ENCODE measurements at regions not wholly inside any gene's neighbourhood (a gene's known extent, or its start where the extent isn't known, plus 50 kb on each side); places are given as distances from the start of the nearest gene placed in this dataset.
A peak's percentile ranks its signal among the peaks of the same experiment; 100 is the strongest.

DNA sequence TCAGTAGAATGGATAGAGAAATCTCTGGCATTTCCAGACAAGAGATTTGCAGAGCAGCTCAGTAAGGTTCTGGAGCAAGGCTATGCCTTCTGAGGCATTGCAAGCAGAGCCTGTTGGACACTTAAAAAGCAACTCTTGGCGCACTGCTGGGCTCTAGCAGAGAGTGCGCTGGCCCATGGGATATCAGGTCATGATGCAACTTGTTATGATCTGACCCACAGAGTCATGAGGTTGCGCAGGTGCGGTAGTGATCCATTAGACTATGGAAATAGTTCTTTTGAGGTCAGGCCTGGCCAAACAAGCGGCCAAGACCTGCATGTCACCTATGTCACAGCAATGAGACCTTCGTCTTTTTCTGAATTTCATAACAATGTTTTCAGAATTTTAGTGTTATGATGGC, 168.6 kb downstream of the TMTC3 start:
- no peak for DNase-seq (ENCODE audit: low read depth)

DNA sequence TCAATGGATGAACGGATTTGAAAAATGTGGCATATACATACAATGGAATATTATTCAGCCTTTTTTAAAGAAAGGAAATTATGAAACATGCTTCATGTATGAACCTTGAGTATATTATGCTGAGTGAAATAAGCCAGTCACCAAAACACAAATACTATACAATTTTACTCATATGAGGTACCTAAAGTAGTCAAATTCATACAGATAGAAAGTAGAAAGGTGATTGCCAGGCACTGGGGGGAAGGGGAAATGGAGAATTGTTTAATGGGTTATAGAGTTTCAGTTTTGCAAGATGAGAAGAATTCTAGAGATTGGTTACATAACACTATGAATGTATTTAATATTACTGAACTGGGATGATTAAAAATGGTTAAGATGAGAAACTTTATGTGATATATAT, 171.4 kb downstream of the TMTC3 start:
- no peak for DNase-seq (ENCODE audit: low read depth)

DNA sequence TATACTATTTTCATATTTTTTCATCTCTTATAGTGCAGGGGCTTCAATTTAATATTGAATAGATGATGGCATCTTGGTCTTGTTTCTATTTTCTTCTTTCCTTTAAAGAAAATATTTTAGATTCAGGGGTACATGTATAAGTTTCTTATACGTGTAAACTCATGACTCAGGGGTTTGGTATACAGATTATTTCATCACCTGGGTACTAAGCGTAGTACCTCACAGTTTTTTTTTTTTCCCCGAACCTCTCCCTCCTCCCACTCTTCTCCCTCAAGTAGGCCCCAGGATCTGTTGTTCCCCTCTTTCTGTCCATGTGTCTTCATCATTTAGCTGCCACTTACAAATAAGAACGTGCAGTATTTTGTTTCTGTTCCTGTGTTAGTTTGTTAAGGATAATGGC, 172.6 kb downstream of the TMTC3 start:
- no peak for DNase-seq (ENCODE audit: low read depth)

DNA sequence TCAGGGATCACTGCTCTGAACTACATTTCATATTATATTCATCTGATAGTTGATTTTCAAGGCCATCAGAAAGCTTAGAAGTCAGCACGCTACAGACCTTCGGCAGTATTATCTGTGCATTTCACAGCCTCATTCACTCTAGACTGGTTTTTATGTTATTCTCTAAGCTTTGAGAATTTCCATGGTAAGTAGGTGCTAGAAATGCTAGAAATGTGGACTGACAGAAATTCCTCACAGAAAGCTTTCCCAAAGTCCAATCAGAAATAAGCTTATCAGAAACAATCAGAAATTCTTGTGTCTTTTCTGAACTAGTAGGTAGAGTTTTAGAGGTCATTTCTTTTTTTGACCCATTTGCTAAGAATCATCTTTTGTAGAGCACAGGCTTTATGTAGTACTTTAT, 176.6 kb downstream of the TMTC3 start:
- DNase-seq (ENCODE audit: low read depth), result no peak

DNA sequence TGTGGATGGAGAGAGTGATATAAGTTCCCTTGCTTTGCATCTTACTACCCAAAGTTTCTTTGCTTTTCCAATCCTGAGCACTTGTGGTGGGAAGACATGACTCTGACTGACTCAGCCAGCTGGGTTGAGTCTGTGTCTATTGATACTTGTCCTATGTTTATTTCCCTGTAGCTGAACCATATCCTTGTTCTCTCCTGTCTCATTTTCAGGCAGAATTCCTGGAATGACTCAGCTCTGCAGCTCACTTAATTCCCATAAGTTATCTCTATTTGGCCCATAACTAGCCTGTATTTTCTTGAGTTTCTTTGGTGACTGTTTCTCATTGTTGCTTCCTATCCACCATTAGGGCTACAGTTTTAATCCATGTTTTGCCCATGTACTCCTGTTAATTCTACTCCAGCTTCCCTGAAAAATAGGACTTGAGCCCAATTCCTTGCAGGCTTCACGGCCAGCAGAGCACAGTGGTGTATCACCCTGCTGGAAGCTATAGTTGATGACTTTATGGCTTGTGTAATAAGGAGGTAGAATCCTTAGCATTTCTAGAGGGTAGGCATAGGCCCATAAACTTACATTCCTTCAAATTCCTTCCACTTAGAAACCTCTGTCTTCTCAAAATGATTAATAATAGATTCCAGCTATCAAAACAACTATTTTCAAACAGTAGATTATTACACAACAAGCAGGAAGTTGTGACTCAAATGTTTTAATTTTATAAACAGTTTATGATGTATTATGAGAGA, 183.1 kb downstream of the TMTC3 start:
- DNase-seq (ENCODE audit: low read depth), result peak; percentile 84

DNA sequence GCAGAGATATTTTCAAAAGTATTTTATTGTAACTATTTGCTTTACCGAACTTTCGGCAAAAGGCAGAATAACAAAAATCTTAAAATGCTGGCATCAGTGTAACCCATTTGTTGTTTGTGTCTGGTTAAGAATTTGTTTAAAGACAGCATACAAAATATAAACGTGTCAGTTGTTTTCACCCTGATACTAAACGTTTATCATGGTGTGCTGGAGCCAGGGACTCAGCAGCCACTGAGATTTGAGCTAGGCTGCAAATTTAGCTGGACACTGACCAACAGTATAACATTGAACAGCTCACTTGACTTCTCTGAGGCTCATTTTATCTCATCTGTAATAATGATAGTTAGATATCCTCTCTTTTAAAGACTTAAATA, 183.7 kb downstream of the TMTC3 start:
- DNase-seq (ENCODE audit: low read depth), result no peak

DNA sequence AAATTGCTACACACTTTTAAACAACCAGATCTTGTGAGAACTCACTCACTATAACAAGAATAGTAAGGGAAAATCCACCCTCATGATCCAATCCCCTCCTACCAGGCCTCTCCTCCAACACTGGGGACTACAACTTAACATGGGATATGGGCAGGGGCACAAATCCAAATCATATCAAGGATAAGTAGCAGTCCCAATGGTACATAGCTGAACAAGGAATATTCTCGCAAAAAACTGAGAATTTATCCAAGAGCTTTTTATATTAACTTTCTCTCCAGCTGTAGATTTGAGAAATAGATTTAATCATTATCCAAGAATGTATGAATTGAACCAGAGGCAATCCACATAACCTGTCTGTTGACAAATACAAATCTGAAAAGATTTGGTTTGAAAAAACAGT, 185.2 kb downstream of the TMTC3 start:
- no peak for DNase-seq (ENCODE audit: low read depth)

DNA sequence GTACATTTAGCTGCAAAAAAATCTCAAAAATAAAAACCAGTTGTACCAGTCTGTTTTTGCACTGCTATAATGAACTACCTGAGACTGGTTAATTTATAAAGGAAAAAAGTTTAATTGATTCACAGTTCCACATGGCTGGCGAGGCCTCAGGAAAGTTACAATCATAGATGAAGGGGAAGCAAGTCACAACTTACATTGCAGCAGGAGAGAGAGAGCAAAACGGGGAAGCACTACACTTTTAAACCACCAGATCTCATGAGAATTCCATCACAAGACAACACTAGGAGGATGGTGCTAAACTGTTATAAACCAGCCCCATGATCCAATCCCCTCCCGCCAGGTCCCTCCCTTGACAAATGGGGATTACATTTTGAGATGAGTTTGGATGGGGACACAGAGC, 186.0 kb downstream of the TMTC3 start:
- no peak for DNase-seq (ENCODE audit: low read depth)

DNA sequence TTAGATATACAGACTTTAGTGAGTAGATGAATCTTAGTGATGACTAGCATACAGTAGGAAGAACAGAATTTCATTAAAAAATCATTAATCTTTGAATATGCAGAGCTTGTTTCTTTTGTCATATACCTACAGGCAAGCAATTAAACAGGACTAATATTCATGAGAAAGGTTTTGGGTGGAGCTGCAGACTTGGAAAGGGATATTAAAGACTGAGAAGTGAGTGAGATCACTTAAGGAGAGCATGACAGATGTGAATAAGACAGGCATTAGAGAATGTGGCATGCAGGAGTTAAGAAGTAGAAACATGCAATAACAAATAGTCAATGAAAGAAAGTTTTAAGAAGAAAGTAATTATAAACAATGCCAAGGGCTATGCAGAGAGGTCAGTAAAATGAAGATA, 187.7 kb downstream of the TMTC3 start:
- no peak for DNase-seq (ENCODE audit: low read depth)

DNA sequence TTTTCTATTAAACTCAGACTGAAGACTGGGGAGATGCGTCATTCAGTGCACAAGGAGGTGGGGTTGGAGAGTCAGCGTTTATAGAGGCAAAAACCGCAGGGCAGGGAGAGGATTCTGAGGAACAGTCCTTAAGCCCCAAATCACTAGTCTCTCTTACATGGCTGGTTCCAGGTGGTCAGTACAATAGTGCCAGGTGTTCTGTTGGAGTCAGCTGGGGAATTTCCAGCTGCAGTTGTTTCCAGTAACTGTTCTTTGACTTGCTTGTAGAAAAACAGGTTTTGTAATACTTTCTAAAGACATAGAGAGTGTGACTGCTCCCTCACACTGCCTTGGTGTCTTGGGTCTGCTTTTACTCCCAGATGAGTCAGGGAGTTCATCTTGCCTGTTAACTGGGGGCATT, 192.2 kb downstream of the TMTC3 start:
- peak; percentile 84 for DNase-seq (ENCODE audit: low read depth)

DNA sequence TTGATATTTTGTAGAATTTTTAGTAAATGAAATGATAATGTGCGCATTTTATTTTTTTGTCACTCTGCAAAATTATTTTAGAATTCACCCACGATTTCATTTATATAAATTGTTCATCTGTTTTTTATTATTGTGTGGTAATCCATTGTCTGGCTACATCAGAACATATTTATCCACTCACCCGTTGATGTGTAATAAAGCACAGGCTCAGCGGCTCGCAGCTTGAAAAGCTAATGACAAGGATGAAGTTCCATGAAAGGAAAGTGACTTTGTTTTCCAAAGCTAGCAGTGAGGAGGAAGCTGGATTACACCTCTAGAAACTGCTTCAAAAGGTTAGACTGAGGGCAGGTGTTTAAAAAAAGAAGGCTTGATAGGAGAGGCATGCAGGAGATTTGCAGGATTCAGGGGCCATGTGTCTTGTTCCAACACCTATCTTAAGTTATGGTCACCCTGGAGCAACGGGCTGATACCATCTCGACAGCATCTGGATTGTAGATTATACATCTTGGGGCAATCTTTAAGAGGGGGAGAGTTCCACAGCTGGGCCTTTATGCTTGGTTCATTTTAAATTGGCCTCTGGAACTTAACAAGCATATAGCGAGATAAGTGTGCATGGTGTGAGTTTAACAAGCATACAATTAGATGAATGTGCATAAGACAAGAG, 194.1 kb downstream of the TMTC3 start:
- peak; percentile 20 for DNase-seq (ENCODE audit: low read depth)

DNA sequence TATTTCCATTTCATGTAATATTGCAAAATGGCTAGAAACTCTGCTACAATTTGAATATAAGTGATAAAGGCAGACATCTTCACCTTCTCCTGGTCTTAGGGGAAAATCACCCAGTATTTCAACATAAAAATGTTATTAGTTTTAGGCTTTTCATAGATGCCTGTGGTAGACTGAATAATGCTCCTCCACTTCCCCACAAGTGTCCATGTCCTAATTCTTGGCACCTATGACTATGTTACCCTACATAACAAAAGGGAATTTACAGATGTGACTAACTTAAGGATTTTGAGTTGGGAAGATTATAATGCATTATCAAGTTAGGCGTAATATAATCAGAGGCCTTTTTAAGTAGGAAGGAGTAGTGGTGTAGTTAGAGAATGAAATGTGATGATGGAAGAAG, 196.4 kb downstream of the TMTC3 start:
- DNase-seq (ENCODE audit: low read depth), result no peak

DNA sequence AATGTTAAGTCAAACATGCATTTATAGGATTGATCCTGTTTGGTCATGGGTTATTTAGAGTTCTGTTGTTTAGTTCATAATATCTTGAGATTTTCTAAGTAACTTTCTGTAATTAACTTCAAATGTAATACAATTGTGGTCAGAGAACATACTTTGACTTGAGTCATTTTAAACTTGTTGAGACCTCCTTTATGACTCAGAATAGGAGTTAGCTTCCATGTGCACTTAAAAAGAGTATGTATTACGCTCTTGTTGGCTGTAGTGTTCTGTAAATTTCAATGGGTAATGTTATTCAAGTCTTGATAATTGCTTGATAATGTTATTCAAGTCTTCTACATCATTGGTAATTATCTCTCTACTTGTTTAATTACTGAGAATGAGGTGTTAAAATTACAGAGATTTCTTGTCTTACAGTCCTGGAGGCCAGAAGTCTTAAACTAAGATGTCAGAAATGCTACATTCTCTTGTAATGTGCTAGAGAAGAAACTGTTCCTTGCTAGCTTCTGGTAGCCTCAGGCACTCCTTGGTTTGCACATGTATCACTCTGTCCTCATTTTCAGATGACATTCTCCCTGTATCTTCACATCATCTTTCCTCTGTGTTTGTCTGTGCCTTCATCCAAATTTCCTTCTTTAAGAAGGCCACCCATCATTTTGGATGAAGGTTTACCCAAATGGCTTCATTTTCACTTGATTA, 197.3 kb downstream of the TMTC3 start:
- DNase-seq (ENCODE audit: low read depth), result peak; percentile 80

DNA sequence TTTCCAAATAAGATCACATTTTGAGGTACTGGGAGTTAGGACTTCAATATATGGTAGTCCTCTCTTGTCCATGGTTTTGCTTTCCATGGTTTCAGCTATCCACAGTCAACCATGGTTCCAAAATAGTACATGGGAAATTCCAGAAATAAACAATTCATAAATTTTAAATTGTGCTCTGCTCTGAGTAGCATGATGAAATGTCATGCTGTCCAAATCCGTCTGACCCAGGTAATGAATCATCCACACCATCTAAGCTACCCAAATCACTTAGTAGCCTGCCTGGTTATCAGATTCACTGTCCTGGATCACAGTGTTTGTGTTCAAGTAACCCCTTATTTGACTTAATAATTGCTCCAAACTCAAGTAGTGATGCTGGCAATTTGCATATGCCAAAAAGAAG, 197.9 kb downstream of the TMTC3 start:
- peak; percentile 31 for DNase-seq (ENCODE audit: low read depth)

DNA sequence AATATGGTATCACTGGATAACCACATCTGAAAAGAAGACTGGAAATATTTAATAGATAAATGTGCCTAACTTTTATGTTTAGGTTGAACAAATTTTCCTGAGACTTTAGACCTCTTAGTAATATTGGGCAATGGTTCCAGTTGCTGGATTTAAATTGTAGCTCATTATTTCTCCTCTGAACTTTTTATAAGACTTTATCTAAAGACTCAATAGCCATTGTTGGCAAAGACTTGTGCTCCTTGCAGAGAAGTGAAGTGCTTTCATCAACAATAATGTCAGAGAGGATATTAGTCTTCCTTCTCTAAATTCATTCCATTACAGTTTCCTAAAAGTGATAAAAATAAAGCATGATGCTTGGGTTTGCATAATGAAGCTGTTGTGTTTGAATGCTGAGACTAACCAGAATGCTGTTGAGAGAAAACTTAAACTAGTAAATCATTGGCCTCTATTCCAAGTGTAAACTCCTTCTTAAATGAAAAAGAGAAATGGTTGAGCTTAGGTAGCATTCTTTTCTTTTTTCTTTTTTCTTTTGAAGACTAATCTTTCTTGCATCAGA, 200.2 kb downstream of the TMTC3 start:
- DNase-seq (ENCODE audit: low read depth), result no peak

DNA sequence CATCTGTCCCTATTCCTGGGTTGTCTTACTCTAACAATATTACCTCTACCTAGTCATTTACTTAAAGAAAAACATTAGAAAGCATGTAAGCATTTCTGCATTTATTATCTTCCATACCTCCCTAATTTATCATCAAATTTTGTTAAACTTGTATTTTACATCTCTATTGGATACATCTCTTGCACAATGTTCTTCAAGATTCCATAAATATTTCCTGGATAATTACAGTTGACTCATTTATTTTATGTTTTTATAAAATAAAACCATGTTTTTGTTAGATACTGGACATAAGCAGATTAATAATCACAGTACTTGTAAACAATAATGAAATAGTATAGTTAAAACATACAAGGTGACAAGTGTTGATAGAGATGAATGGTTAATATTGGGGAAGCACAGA, 209.0 kb downstream of the TMTC3 start:
- no peak for DNase-seq (ENCODE audit: low read depth)

DNA sequence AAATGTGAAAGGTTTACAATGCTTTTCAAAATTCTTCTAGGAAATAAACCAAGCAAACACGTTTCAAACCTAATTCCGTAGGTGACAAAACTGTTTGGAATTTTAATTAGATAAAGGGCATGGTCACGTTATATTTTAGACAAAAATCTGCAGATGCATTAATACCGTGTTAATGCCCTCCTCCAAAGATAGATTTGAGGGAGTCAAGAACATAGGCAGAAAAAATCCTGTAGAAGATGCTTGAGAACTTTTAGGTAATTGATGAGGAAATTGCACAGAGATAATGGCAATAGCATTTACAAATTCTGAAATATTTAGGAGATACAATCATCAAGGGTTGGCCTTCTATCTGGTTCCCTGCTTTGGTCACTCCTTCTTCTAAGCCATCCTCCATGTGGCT, 212.6 kb downstream of the TMTC3 start:
- DNase-seq (ENCODE audit: low read depth), result no peak

DNA sequence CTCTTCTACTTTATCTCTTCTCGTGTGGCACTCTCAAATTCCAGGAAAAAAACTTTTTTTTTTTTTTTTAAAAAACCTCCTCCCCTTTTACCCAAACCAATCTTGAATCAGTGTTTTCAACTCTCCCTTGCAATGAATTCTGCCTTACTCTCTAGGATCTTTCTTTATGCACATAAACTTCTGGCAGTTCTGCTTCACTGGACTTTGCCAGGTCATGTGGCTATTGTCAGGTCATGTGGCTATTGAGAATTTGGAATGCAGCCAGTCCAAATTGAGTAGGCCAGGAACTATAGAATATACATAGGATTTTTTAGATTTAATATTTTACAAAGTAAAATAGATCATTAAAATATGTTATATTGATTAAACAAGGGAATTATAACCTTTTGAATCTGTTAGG, 218.2 kb downstream of the TMTC3 start:
- DNase-seq (ENCODE audit: low read depth), result no peak

DNA sequence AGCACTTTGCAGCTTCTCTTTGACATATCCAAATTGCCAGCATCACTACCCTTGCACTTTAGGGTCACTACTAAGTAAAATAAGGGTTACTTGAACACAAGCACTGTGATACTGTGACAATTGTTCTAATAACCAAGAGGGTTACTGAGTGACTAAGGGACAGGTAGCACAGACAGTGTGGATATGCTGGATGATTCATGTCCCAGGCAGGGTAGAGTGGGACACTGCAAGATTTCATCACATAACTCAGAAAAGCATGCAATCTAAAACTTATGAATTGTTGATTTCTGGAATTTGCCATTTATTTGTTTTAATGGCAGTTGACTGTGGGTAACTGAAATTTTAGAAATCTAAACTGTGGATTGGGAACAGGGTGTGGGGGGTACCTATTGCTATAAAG, 218.8 kb downstream of the KITLG start:
- DNase-seq (ENCODE audit: low read depth), result no peak

DNA sequence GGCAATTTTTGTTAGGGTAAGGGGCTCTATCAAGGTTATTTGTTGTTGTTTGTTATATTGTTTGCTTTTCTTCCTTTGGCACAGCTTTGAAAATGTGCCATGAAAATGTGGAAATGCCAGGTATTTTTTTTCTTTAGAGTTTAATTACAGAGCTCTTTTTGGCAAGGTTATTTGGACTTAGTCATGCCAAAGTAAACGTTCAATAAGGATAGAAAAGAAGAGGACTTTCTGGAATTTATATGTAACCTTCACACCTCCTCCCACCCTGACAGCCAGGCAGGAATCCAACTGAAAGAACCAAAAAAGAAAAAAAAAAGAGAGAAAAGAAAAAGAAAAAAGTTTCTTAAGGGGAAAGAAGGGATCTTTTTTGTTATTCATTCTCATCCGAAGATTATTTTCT, 217.8 kb downstream of the KITLG start:
- no peak for DNase-seq (ENCODE audit: low read depth)

DNA sequence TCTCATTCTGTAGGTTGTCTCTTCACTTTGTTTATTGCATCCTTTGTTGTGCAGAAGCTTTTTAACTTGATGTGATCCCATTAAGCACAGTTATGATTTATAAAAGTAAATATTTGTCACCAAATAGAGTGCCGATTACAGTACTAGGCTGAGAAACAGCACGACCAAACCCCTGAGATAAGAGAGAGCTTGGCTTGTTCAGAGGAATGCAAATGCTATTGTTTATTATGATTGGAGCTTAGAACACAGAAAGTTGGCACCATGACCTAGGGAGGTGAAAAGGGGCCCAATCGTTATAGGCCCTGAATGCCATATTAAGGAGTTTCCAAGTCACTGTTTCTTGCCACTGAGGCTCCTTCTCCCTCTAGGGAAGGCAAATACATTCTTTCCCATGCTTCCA, 214.9 kb downstream of the KITLG start:
- no peak for DNase-seq (ENCODE audit: low read depth)

DNA sequence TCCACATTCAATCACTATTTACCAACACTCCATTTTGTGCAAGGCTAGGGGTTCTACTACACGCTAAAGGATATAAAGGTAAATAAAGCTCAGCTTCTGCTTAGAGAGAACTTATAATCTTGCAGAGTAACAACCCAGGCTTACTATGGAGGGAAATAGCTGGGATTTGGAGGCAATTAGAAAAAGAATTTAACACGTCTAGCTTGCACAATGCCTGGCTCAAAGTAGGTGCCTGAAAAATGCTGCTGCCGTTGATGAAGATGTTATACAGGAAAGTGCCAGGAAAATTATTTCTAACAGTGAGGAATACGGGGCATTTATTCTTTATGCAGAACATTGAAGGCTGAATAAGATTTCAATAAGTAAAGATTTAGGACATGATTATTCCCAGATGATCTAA, 214.2 kb downstream of the KITLG start:
- no peak for DNase-seq (ENCODE audit: low read depth)

DNA sequence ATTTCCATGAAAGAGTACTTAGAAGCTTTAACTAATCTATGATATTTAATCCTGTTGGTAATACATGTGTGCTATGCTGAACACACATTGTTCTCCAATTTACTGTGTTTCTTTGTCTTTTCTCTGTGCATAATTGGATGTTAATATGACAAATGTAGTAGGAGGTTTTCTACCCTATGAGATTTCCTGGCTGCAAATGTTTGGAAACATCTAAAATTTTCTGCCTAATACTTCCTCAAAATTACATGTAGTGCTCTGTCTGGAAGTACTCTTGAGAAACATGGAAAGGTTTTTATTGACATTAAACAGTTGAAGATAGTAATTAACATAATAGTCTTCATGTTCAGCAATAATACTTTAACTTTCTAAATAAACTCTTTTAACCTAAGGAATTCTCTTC, 213.0 kb downstream of the KITLG start:
- no peak for DNase-seq (ENCODE audit: low read depth)
